ENCODE measurements at regions not wholly inside any gene's neighbourhood (a gene's known extent, or its start where the extent isn't known, plus 50 kb on each side); places are given as distances from the start of the nearest gene placed in this dataset.
"Not testable (repeated sequence)": the region's sequence is repeated elsewhere in the genome, so short reads cannot be mapped to it uniquely, and the experiment has no call there.

GRCh38 chr1:70556541-70556940 lies 145.5 kb downstream of the CTH start:
- no peak for DNase-seq

- DNase-seq = no peak
Observed at GRCh38 chr1:70567167-70567566, 156.1 kb downstream of the CTH start.

- DNase-seq = no peak
Observed at GRCh38 chr1:70571191-70571590, 160.1 kb downstream of the CTH start.

GRCh38 chr1:70573317-70573843 lies 162.3 kb downstream of the CTH start:
- DNase-seq = no peak

GRCh38 chr1:70581661-70582060 lies 170.6 kb downstream of the CTH start:
- no peak for DNase-seq

GRCh38 chr1:70583522-70583921 lies 172.5 kb downstream of the CTH start:
- DNase-seq = no peak

GRCh38 chr1:70586046-70586445 lies 175.0 kb downstream of the CTH start:
- DNase-seq = no peak

GRCh38 chr1:70587872-70588366 lies 176.9 kb downstream of the CTH start:
- DNase-seq = no peak

- DNase-seq = not testable (repeated sequence)
Observed at GRCh38 chr1:70593551-70593950, 182.5 kb downstream of the CTH start.

GRCh38 chr1:70608815-70609214 lies 197.7 kb downstream of the CTH start:
- DNase-seq = no peak

- DNase-seq = not testable (repeated sequence)
Observed at GRCh38 chr1:70610164-70610563, 199.1 kb downstream of the CTH start.

GRCh38 chr1:70616946-70617345 lies 205.9 kb downstream of the CTH start:
- no peak for DNase-seq

GRCh38 chr1:70617728-70618127 lies 206.7 kb downstream of the CTH start:
- no peak for DNase-seq

GRCh38 chr1:70627910-70628309 lies 216.8 kb downstream of the CTH start:
- DNase-seq = peak in 1 of 2 experiments; percentile 18

- DNase-seq = no peak
Observed at GRCh38 chr1:70628973-70629372, 217.9 kb downstream of the CTH start.

- no peak for DNase-seq
Observed at GRCh38 chr1:70633004-70633403, 221.9 kb downstream of the CTH start.

GRCh38 chr1:70635868-70636267 lies 224.8 kb downstream of the CTH start:
- DNase-seq = no peak

GRCh38 chr1:70641868-70642267 lies 230.8 kb downstream of the CTH start:
- no peak for DNase-seq

- DNase-seq = no peak
Observed at GRCh38 chr1:70656361-70656760, 245.3 kb downstream of the CTH start.

GRCh38 chr1:70659891-70660290 lies 248.8 kb downstream of the CTH start:
- no peak for DNase-seq

GRCh38 chr1:70666381-70667140 lies 255.5 kb downstream of the CTH start:
- no peak for DNase-seq

GRCh38 chr1:70667494-70668170 lies 256.6 kb downstream of the CTH start:
- no peak for DNase-seq

- no peak for DNase-seq
Observed at GRCh38 chr1:70671006-70671405, 259.9 kb downstream of the CTH start.

- DNase-seq = no peak
Observed at GRCh38 chr1:70672442-70672888, 261.4 kb downstream of the CTH start.
